Suprapubic skin (tissue), 4 donors: ENCODE measurements at regions not wholly inside any gene's neighbourhood (a gene's known extent, or its start where the extent isn't known, plus 50 kb on each side); places are given as distances from the start of the nearest gene placed in this dataset.

Source experiments
- DNase-seq, 2 donors: peaks; one replicate each; pipeline ENCODE4 v3.0.0-alpha.2; 2019; ENCODE audit warnings: low spot score in 2 of 2
- H3K27ac ChIP-seq: fragments of 200-600 bp; sonication (generic); one replicate; pipeline ENCODE4 v1.5.1; 2019
- H3K27me3 ChIP-seq: fragments of 200-600 bp; sonication (generic); one replicate; pipeline ENCODE4 v1.5.1; 2019
- H3K36me3 ChIP-seq: fragments of 200-600 bp; sonication (generic); one replicate; pipeline ENCODE4 v1.5.1; 2019
- H3K4me1 ChIP-seq: fragments of 200-600 bp; sonication (generic); one replicate; pipeline ENCODE4 v1.5.1; 2019
- H3K4me3 ChIP-seq: fragments of 200-600 bp; sonication (generic); one replicate; pipeline ENCODE4 v1.5.1; 2019; ENCODE audit warnings: mild to moderate bottlenecking
- H3K9me3 ChIP-seq: fragments of 200-600 bp; sonication (generic); one replicate; pipeline ENCODE4 v1.5.1; 2019
- EP300 ChIP-seq: sonication (generic); formaldehyde crosslinking; IDR thresholded peaks from one replicate; pipeline ENCODE4 v1.6.1; 2017; ENCODE audit warnings: antibody characterized with exemption
- POLR2A ChIP-seq, 2 donors: fragments of 450-650 bp; IDR thresholded peaks; one replicate each; pipeline ENCODE4 v1.6.1; 2017; ENCODE audit warnings: antibody characterized with exemption in 2 of 2, mild to moderate bottlenecking in 2 of 2, moderate library complexity in 2 of 2
- POLR2AphosphoS5 ChIP-seq, 3 donors: sonication (generic); formaldehyde crosslinking; IDR thresholded peaks; one replicate each; pipeline ENCODE4 v1.6.1; 2017; ENCODE audit warnings: antibody characterized with exemption in 3 of 3
- WGBS: methylation state at CpG from one replicate; pipeline ENCODE4 v1.1.5; 2018; 5-methylcytosine and 5-hydroxymethylcytosine counted together
- TF ChIP-seq, protein P1 (sequence below), 2 donors: fragments of 200-600 bp in 1 of 2; fragments of 450-650 bp in 1 of 2; sonication (generic) in 1 of 2; IDR thresholded peaks; one replicate each; pipeline ENCODE4 v1.5.1; 2016 to 2019; ENCODE audit warnings: antibody characterized with exemption in 2 of 2, mild to moderate bottlenecking in 1 of 2, moderate library complexity in 1 of 2

GRCh38 chr10:123398756-123399155 lies 244.6 kb downstream of the BUB3 start:
- no peak for TF ChIP-seq EP300
- TF ChIP-seq POLR2A (IDR thresholded peaks at IDR 0.05), result no peak
- TF ChIP-seq, protein P1, sequence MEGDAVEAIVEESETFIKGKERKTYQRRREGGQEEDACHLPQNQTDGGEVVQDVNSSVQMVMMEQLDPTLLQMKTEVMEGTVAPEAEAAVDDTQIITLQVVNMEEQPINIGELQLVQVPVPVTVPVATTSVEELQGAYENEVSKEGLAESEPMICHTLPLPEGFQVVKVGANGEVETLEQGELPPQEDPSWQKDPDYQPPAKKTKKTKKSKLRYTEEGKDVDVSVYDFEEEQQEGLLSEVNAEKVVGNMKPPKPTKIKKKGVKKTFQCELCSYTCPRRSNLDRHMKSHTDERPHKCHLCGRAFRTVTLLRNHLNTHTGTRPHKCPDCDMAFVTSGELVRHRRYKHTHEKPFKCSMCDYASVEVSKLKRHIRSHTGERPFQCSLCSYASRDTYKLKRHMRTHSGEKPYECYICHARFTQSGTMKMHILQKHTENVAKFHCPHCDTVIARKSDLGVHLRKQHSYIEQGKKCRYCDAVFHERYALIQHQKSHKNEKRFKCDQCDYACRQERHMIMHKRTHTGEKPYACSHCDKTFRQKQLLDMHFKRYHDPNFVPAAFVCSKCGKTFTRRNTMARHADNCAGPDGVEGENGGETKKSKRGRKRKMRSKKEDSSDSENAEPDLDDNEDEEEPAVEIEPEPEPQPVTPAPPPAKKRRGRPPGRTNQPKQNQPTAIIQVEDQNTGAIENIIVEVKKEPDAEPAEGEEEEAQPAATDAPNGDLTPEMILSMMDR (IDR thresholded peaks at IDR 0.05), result no peak
- TF ChIP-seq POLR2AphosphoS5 (IDR thresholded peaks at IDR 0.05), result no peak
- DNase-seq, result no peak
- Histone ChIP-seq H3K4me3 (no peak overlapping the region), H3K4me1 (no peaks in the 10 kb centered on the region), H3K36me3 (no peaks in the 10 kb centered on the region), H3K27me3 (no peaks in the 10 kb centered on the region), H3K27ac (no peak overlapping the region), H3K9me3 (no peaks in the 10 kb centered on the region)

- Histone ChIP-seq H3K27me3 (no peaks in the 10 kb centered on the region), H3K4me1 (no peaks in the 10 kb centered on the region), H3K4me3 (no peak overlapping the region), H3K9me3 (peaks cover 1% of the 10 kb centered on the region), H3K27ac (no peak overlapping the region), H3K36me3 (no peaks in the 10 kb centered on the region)
- TF ChIP-seq, protein P1 (IDR thresholded peaks at IDR 0.05), result no peak
- no peak for TF ChIP-seq EP300
- no peak for TF ChIP-seq POLR2A (IDR thresholded peaks at IDR 0.05)
- no peak for TF ChIP-seq POLR2AphosphoS5 (IDR thresholded peaks at IDR 0.05)
- no peak for DNase-seq
- 91% methylated on average over 12 of the region's 12 CpGs for WGBS
These were observed 245.2 kb downstream of the BUB3 start for GRCh38 chr10:123399276-123399839.

- Histone ChIP-seq H3K4me1 (no peaks in the 10 kb centered on the region), H3K36me3 (no peaks in the 10 kb centered on the region), H3K27me3 (no peaks in the 10 kb centered on the region), H3K27ac (no peak overlapping the region), H3K4me3 (no peak overlapping the region), H3K9me3 (peaks cover 3% of the 10 kb centered on the region)
- no peak for TF ChIP-seq POLR2AphosphoS5 (IDR thresholded peaks at IDR 0.05)
- TF ChIP-seq, protein P1 (IDR thresholded peaks at IDR 0.05), result no peak
- no peak for TF ChIP-seq EP300
- no peak for TF ChIP-seq POLR2A (IDR thresholded peaks at IDR 0.05)
- DNase-seq, result no peak
- WGBS, result 80% methylated on average over 3 of the region's 3 CpGs
These were observed 247.8 kb downstream of the BUB3 start for GRCh38 chr10:123402021-123402420.

- Histone ChIP-seq H3K27ac (no peak overlapping the region), H3K27me3 (no peaks in the 10 kb centered on the region), H3K4me1 (no peaks in the 10 kb centered on the region), H3K4me3 (no peak overlapping the region), H3K36me3 (no peaks in the 10 kb centered on the region), H3K9me3 (peaks cover 3% of the 10 kb centered on the region)
- 73% methylated on average over 5 of the region's 5 CpGs for WGBS
- no peak for DNase-seq
- TF ChIP-seq POLR2AphosphoS5 (IDR thresholded peaks at IDR 0.05) (no peak), POLR2A (IDR thresholded peaks at IDR 0.05) (no peak), EP300 (no peak)
- TF ChIP-seq, protein P1 (IDR thresholded peaks at IDR 0.05), result no peak
These were observed 248.5 kb downstream of the BUB3 start for GRCh38 chr10:123402656-123403055.

DNA sequence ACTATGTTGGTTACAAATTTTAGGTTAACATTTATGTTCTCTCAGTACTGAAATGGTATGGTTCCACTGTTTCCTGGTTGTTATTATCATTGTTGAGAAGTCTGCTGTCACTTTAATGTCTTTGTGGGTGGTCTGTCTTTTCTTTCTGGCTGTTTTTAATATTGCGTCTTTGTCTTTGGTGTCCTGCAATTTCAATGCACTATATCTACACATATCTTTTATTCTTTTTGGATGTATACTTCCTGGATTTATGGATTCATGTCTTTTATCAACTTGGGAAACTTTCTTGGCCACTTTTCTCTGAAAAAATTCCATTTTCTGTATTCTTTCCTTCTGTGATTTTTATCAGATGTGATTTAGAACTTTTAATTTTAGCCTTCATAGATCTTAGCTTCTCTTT lies 250.2 kb downstream of the BUB3 start:
- peaks cover 3% of the 10 kb centered on the region for H3K9me3 ChIP-seq
- DNase-seq, result no peak
- no peak overlapping the region for H3K4me3 ChIP-seq
- no peaks in the 10 kb centered on the region for H3K36me3 ChIP-seq
- no peaks in the 10 kb centered on the region for H3K27me3 ChIP-seq
- 93% methylated on average over 1 of the region's 1 CpG for WGBS
- H3K27ac ChIP-seq, result no peak overlapping the region
- no peaks in the 10 kb centered on the region for H3K4me1 ChIP-seq
- TF ChIP-seq POLR2AphosphoS5 (IDR thresholded peaks at IDR 0.05), result no peak
- TF ChIP-seq, protein P1 (IDR thresholded peaks at IDR 0.05), result no peak
- TF ChIP-seq EP300, result no peak
- no peak for TF ChIP-seq POLR2A (IDR thresholded peaks at IDR 0.05)
